SK-N-SH (cell line): ENCODE measurements at regions not wholly inside any gene's neighbourhood (a gene's known extent, or its start where the extent isn't known, plus 50 kb on each side); places are given as distances from the start of the nearest gene placed in this dataset.

Experiments
- CTCF ChIA-PET: fragments of 300-600, 350-600 bp; formaldehyde crosslinking; extraction: SDS; loops from one replicate; lab custom pipeline; 2021; lab: Yijun Ruan, JAX
- POLR2A ChIA-PET: fragments of 350-600 bp; sonication (Branson Sonifier 250); formaldehyde crosslinking; extraction: SDS; loops from one replicate; lab custom pipeline; 2020; ENCODE audit warnings: antibody characterized with exemption, inconsistent platforms; lab: Yijun Ruan, JAX
- DNase-seq: peaks from one replicate; pipeline ENCODE4 v3.0.0; 2012
- H2AFZ ChIP-seq: fragments of 200-600 bp; sonication (generic); 2 replicates; pipeline ENCODE4 v1.8.1; 2016; ENCODE audit warnings: antibody characterized with exemption, mild to moderate bottlenecking, low read depth
- H3F3A ChIP-seq: fragments of 200-600 bp; sonication (generic); replicated peaks from 2 replicates; pipeline ENCODE3; 2016; ENCODE audit warnings: antibody characterized with exemption, mild to moderate bottlenecking; ENCODE audit not compliant: insufficient read depth
- H3K27ac ChIP-seq, 2 experiments: fragments of 200-500 bp in 1 of 2; fragments of 200-600 bp in 1 of 2; sonication (Bioruptor generic) in 1 of 2; sonication (generic), shearing (Covaris generic) in 1 of 2; 2 replicates each; pipeline versions ENCODE4 v1.5.1 to v1.6.1; 2014 to 2016; ENCODE audit warnings: low read depth in 2 of 2, inconsistent platforms in 1 of 2, low read length in 1 of 2, mild to moderate bottlenecking in 1 of 2, mixed read lengths in 1 of 2
- H3K27me3 ChIP-seq: fragments of 200-600 bp; sonication (generic), shearing (Covaris generic); 2 replicates; pipeline ENCODE4 v1.6.1; 2016; ENCODE audit warnings: mixed run types; ENCODE audit not compliant: insufficient read depth
- H3K36me3 ChIP-seq, 2 experiments: fragments of 200-500 bp in 1 of 2; fragments of 200-600 bp in 1 of 2; sonication (Bioruptor generic) in 1 of 2; sonication (generic) in 1 of 2; replicated peaks in 1 of 2; 2 replicates each; pipeline versions ENCODE3 to v1.5.1; 2014 to 2016; ENCODE audit warnings: low read length in 1 of 2, mild to moderate bottlenecking in 1 of 2; ENCODE audit not compliant: insufficient read depth in 2 of 2, control insufficient read depth in 1 of 2
- H3K4me1 ChIP-seq, 2 experiments: fragments of 200-500 bp in 1 of 2; fragments of 200-600 bp in 1 of 2; sonication (Bioruptor generic) in 1 of 2; sonication (generic), shearing (Covaris generic) in 1 of 2; 2 replicates each; pipeline versions ENCODE4 v1.5.1 to v1.6.1; 2014 to 2016; ENCODE audit warnings: low read depth in 1 of 2, low read length in 1 of 2, mixed run types in 1 of 2; ENCODE audit not compliant: insufficient read depth in 2 of 2, control insufficient read depth in 1 of 2
- H3K4me2 ChIP-seq: fragments of 200-600 bp; sonication (generic), shearing (Covaris generic); 2 replicates; pipeline ENCODE4 v1.6.1; 2017; ENCODE audit warnings: mixed run types
- H3K4me3 ChIP-seq, 2 experiments: fragments of 200-500 bp in 1 of 2; fragments of 200-600 bp in 1 of 2; sonication (Bioruptor generic) in 1 of 2; sonication (generic), shearing (Covaris generic) in 1 of 2; 2 replicates each; pipeline versions ENCODE4 v1.5.1 to v1.8.1; 2014 to 2016; ENCODE audit warnings: low read depth in 2 of 2, inconsistent platforms in 1 of 2, low read length in 1 of 2, mild to moderate bottlenecking in 1 of 2, mixed read lengths in 1 of 2, moderate library complexity in 1 of 2
- H3K79me2 ChIP-seq: fragments of 200-600 bp; sonication (generic); 2 replicates; pipeline ENCODE4 v1.8.1; 2017; ENCODE audit warnings: mild to moderate bottlenecking; ENCODE audit not compliant: insufficient read depth
- H3K9ac ChIP-seq: fragments of 200-600 bp; sonication (generic); 2 replicates; pipeline ENCODE4 v1.6.1; 2017; ENCODE audit warnings: mixed run types
- H3K9me2 ChIP-seq: fragments of 200-600 bp; sonication (generic); 2 replicates; pipeline ENCODE4 v1.6.1; 2017; ENCODE audit warnings: mixed run types
- H3K9me3 ChIP-seq: fragments of 200-600 bp; sonication (generic); 2 replicates; pipeline ENCODE4 v1.6.1; 2017; ENCODE audit warnings: mixed run types, mild to moderate bottlenecking, moderate library complexity
- H4K20me1 ChIP-seq: fragments of 200-600 bp; sonication (generic); 2 replicates; pipeline ENCODE4 v1.6.1; 2017; ENCODE audit warnings: mild to moderate bottlenecking, mixed run types; ENCODE audit not compliant: insufficient read depth
- CHD2 ChIP-seq: fragments of 150-350 bp; IDR thresholded peaks from 2 replicates; pipeline ENCODE4 v1.6.1; 2018; ENCODE audit warnings: low read length; ENCODE audit not compliant: partially characterized antibody
- CTCF ChIP-seq: fragments of 200-600 bp; sonication (generic); IDR thresholded peaks from 2 replicates; pipeline ENCODE4 v1.6.1; 2017; ENCODE audit warnings: antibody characterized with exemption, mild to moderate bottlenecking, moderate library complexity
- ELF1 ChIP-seq: IDR thresholded peaks from 2 replicates; pipeline ENCODE4 v1.4.0; 2012
- EP300 ChIP-seq, 2 experiments: IDR thresholded peaks; 2 replicates each; pipeline versions ENCODE4 v1.4.0 to v1.6.1; 2012; ENCODE audit warnings: borderline replicate concordance in 1 of 2, low read depth in 1 of 2, low read length in 1 of 2
- FOXJ3 ChIP-seq: sonication (generic); formaldehyde crosslinking; IDR thresholded peaks from 2 replicates; pipeline ENCODE4 v1.5.1; 2020; ENCODE audit warnings: mild to moderate bottlenecking, missing genetic modification reagents
- GABPA ChIP-seq: IDR thresholded peaks from 2 replicates; pipeline ENCODE4 v1.4.0; 2012; ENCODE audit warnings: low read depth, mild to moderate bottlenecking
- IRF3 ChIP-seq: fragments of 150-350 bp; IDR thresholded peaks from 2 replicates; pipeline ENCODE4 v1.6.1; 2016; ENCODE audit warnings: mild to moderate bottlenecking, low read depth, low read length
- MAX ChIP-seq: IDR thresholded peaks from 2 replicates; pipeline ENCODE4 v1.4.0; 2012; ENCODE audit warnings: low read depth
- MEF2A ChIP-seq: IDR thresholded peaks from 2 replicates; pipeline ENCODE4 v1.4.0; 2012; ENCODE audit warnings: low read depth, borderline replicate concordance
- NRF1 ChIP-seq: IDR thresholded peaks from 2 replicates; pipeline ENCODE4 v1.6.1; 2012; ENCODE audit warnings: low read depth, mild to moderate bottlenecking, low read length
- RXRA ChIP-seq: IDR thresholded peaks from 2 replicates; pipeline ENCODE4 v1.4.0; 2012; ENCODE audit warnings: low read depth, mild to moderate bottlenecking, borderline replicate concordance
- SMC3 ChIP-seq: IDR thresholded peaks from 2 replicates; pipeline ENCODE4 v1.6.1; 2012; ENCODE audit warnings: low read depth, low read length, improper control_type of control experiment
- TAF1 ChIP-seq: IDR thresholded peaks from 2 replicates; pipeline ENCODE4 v1.6.1; 2012; ENCODE audit warnings: low read depth, mild to moderate bottlenecking, low read length, moderate library complexity, borderline replicate concordance
- TEAD4 ChIP-seq: IDR thresholded peaks from 2 replicates; pipeline ENCODE4 v1.4.0; 2012; ENCODE audit warnings: mild to moderate bottlenecking, borderline replicate concordance; ENCODE audit not compliant: insufficient read depth
- ZBTB33 ChIP-seq: IDR thresholded peaks from 2 replicates; pipeline ENCODE4 v1.4.0; 2012; ENCODE audit warnings: low read depth, borderline replicate concordance
- WGBS: methylation state at CpG from one replicate; pipeline ENCODE4 v1.1.6; 2017; ENCODE audit warnings: low lambda C conversion rate; 5-methylcytosine and 5-hydroxymethylcytosine counted together

GRCh38 chr13:63112799-63113395, 1697.2 kb upstream of the PCDH20 start (continued):
- TF ChIP-seq MEF2A: no peak
- TF ChIP-seq RXRA: no peak
- no peak for TF ChIP-seq MAX
- TF ChIP-seq IRF3: no peak
- TF ChIP-seq GABPA: no peak
- no peak for TF ChIP-seq SMC3
- no peak for TF ChIP-seq ELF1
- TF ChIP-seq TAF1: no peak
- TF ChIP-seq EP300 (IDR thresholded peaks at IDR 0.05; ENCODE audit: borderline replicate concordance in 1 of 2, low read depth in 1 of 2, low read length in 1 of 2): no peak
- TF ChIP-seq CHD2: no peak

GRCh38 chr13:63110466-63110865, 1694.8 kb upstream of the PCDH20 start:
- H3K9ac ChIP-seq: no peak overlapping the region
- no peaks in the 10 kb centered on the region for H3K79me2 ChIP-seq
- H3K36me3 ChIP-seq: no peaks in the 10 kb centered on the region
- H3K4me1 ChIP-seq: no peaks in the 10 kb centered on the region
- no peaks in the 10 kb centered on the region for H3K27me3 ChIP-seq
- H2AFZ ChIP-seq: no peak overlapping the region
- no peaks in the 10 kb centered on the region for H4K20me1 ChIP-seq
- TF ChIP-seq FOXJ3 (CRISPR knock-in tag): no peak
- H3K9me3 ChIP-seq: no peaks in the 10 kb centered on the region
- no peaks in the 10 kb centered on the region; the same call in 1 of the 2 replicates for H3K9me2 ChIP-seq
- DNase-seq: no peak
- no peak overlapping the region for H3K27ac ChIP-seq
- POLR2A ChIA-PET: no interaction called here
- no peak overlapping the region for H3K4me2 ChIP-seq
- CTCF ChIA-PET: no interaction called here
- no peak overlapping the region for H3K4me3 ChIP-seq
- H3F3A ChIP-seq: peaks cover 12% of the 10 kb centered on the region
- WGBS: 51% methylated on average over 1 of the region's 1 CpG

- no peaks in the 10 kb centered on the region for H3K79me2 ChIP-seq
- H3K4me2 ChIP-seq: no peak overlapping the region
- no peak overlapping the region for H3K9ac ChIP-seq
- 76% methylated on average over 5 of the region's 5 CpGs for WGBS
- no peaks in the 10 kb centered on the region for H3K27me3 ChIP-seq
- H3K4me1 ChIP-seq: no peaks in the 10 kb centered on the region
- H2AFZ ChIP-seq: no peak overlapping the region; the same call in 1 of the 2 replicates
- ChIA-PET CTCF (interaction anchor here (1.7 kb wide), 1 partner anchor 17 kb away, joined by 4 read pairs; no protein-coding TSS in a partner anchor), POLR2A (no interaction called here)
- H3K27ac ChIP-seq: no peak overlapping the region
- no peaks in the 10 kb centered on the region for H3K36me3 ChIP-seq
- H4K20me1 ChIP-seq: no peaks in the 10 kb centered on the region
- no peak overlapping the region for H3K4me3 ChIP-seq
- DNase-seq: no peak
- no peaks in the 10 kb centered on the region for H3K9me3 ChIP-seq
- H3K9me2 ChIP-seq: no peaks in the 10 kb centered on the region; the same call in 1 of the 2 replicates
- H3F3A ChIP-seq: peaks cover 12% of the 10 kb centered on the region
- TF ChIP-seq CHD2 (no peak), NRF1 (no peak), TEAD4 (no peak), CTCF (no peak), ELF1 (no peak), ZBTB33 (no peak)
Measured at GRCh38 chr13:63107179-63107943, 1691.7 kb upstream of the PCDH20 start.
